ENCODE measurements at regions not wholly inside any gene's neighbourhood (a gene's known extent, or its start where the extent isn't known, plus 50 kb on each side); places are given as distances from the start of the nearest gene placed in this dataset.

DNA sequence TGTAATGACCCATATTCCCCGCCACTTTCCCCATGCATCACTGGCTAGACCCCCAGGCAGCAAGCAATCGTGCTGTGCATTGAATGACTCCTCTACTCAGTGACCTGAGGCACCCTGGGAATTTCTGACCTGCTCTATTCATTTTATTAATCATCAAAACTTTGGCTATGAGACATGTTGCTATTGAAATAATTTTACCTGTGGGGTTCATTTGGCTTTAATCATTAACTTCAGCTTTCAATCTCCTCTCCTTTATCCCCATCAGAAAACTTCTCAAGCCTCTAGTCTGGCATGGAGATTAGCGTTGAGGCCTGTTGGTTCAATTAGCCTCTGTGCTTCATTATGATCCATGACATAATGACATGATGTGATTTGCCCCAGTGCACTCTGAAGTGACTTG, 429.0 kb downstream of the ZNF608 start:
- TF ChIP-seq, protein P1, sequence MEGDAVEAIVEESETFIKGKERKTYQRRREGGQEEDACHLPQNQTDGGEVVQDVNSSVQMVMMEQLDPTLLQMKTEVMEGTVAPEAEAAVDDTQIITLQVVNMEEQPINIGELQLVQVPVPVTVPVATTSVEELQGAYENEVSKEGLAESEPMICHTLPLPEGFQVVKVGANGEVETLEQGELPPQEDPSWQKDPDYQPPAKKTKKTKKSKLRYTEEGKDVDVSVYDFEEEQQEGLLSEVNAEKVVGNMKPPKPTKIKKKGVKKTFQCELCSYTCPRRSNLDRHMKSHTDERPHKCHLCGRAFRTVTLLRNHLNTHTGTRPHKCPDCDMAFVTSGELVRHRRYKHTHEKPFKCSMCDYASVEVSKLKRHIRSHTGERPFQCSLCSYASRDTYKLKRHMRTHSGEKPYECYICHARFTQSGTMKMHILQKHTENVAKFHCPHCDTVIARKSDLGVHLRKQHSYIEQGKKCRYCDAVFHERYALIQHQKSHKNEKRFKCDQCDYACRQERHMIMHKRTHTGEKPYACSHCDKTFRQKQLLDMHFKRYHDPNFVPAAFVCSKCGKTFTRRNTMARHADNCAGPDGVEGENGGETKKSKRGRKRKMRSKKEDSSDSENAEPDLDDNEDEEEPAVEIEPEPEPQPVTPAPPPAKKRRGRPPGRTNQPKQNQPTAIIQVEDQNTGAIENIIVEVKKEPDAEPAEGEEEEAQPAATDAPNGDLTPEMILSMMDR (IDR thresholded peaks at IDR 0.05) = no peak
- TF ChIP-seq POLR2A (IDR thresholded peaks at IDR 0.05) = no peak
